Prostate gland (tissue), 2 donors: ENCODE measurements at regions not wholly inside any gene's neighbourhood (a gene's known extent, or its start where the extent isn't known, plus 50 kb on each side); places are given as distances from the start of the nearest gene placed in this dataset.

Source experiments
- POLR2A ChIP-seq: fragments of 450-650 bp; IDR thresholded peaks from one replicate; pipeline ENCODE4 v1.6.1; 2016; ENCODE audit warnings: antibody characterized with exemption, mild to moderate bottlenecking
- POLR2AphosphoS5 ChIP-seq: sonication (generic); formaldehyde crosslinking; IDR thresholded peaks from one replicate; pipeline ENCODE4 v1.6.1; 2017; ENCODE audit warnings: antibody characterized with exemption
- TF ChIP-seq, protein P1 (sequence below), 4 experiments: fragments of 200-600 bp in 2 of 4; fragments of 450-650 bp in 2 of 4; sonication (generic) in 2 of 4; IDR thresholded peaks; 1 replicate in 3 of 4; 2 replicates in 1 of 4; pipeline ENCODE4 v1.5.1; 2016 to 2019; ENCODE audit warnings: antibody characterized with exemption in 4 of 4, mild to moderate bottlenecking in 2 of 4, moderate library complexity in 2 of 4

DNA sequence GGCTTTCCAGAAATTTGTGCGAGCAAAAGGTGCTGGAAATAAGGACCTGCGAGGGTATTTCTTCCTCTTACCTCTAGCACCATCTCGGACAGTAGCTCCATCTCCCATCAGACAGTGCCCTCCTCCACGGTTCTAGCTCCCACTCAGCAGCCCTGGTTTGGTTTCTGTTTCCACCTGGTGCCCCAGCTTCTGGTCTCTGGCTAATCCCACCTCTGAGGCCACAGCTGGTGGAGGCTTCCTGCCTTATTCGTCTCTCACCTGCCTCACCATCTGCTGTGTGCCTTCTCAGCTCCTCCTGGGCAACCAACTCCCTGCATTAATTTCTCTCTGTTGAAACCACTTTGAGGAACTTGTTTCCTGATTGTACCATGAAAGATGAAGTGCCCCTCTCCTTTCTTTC is 162.4 kb upstream of the CDYL start:
- TF ChIP-seq, protein P1, sequence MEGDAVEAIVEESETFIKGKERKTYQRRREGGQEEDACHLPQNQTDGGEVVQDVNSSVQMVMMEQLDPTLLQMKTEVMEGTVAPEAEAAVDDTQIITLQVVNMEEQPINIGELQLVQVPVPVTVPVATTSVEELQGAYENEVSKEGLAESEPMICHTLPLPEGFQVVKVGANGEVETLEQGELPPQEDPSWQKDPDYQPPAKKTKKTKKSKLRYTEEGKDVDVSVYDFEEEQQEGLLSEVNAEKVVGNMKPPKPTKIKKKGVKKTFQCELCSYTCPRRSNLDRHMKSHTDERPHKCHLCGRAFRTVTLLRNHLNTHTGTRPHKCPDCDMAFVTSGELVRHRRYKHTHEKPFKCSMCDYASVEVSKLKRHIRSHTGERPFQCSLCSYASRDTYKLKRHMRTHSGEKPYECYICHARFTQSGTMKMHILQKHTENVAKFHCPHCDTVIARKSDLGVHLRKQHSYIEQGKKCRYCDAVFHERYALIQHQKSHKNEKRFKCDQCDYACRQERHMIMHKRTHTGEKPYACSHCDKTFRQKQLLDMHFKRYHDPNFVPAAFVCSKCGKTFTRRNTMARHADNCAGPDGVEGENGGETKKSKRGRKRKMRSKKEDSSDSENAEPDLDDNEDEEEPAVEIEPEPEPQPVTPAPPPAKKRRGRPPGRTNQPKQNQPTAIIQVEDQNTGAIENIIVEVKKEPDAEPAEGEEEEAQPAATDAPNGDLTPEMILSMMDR (IDR thresholded peaks at IDR 0.05): no peak
- TF ChIP-seq POLR2A (no peak), POLR2AphosphoS5 (no peak)
